ENCODE measurements at regions not wholly inside any gene's neighbourhood (a gene's known extent, or its start where the extent isn't known, plus 50 kb on each side); places are given as distances from the start of the nearest gene placed in this dataset.

GRCh38 chr13:73800011-73800410 is 334.2 kb downstream of the KLF12 start:
- peaks cover 6% of the 10 kb centered on the region for H3K4me1 Mint-ChIP-seq (ENCODE audit: insufficient read depth, unreplicated experiment)
- intact Hi-C loops (cut with micrococcal nuclease): no loop called here
- no peak for DNase-seq (ENCODE audit: unreplicated experiment)
- CTCF ChIA-PET: no interaction called here
- H3K27ac Mint-ChIP-seq (ENCODE audit: low read depth, unreplicated experiment): no peak overlapping the region
- no peaks in the 10 kb centered on the region for H3K36me3 Mint-ChIP-seq (ENCODE audit: insufficient read depth, unreplicated experiment)
- no peak overlapping the region for H3K4me3 Mint-ChIP-seq (ENCODE audit: unreplicated experiment)
- no peaks in the 10 kb centered on the region for H3K27me3 Mint-ChIP-seq (ENCODE audit: insufficient read depth, unreplicated experiment)
- TF ChIP-seq, protein P1, sequence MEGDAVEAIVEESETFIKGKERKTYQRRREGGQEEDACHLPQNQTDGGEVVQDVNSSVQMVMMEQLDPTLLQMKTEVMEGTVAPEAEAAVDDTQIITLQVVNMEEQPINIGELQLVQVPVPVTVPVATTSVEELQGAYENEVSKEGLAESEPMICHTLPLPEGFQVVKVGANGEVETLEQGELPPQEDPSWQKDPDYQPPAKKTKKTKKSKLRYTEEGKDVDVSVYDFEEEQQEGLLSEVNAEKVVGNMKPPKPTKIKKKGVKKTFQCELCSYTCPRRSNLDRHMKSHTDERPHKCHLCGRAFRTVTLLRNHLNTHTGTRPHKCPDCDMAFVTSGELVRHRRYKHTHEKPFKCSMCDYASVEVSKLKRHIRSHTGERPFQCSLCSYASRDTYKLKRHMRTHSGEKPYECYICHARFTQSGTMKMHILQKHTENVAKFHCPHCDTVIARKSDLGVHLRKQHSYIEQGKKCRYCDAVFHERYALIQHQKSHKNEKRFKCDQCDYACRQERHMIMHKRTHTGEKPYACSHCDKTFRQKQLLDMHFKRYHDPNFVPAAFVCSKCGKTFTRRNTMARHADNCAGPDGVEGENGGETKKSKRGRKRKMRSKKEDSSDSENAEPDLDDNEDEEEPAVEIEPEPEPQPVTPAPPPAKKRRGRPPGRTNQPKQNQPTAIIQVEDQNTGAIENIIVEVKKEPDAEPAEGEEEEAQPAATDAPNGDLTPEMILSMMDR (IDR thresholded peaks at IDR 0.05; ENCODE audit: unreplicated experiment): no peak
- no peaks in the 10 kb centered on the region for H3K9me3 Mint-ChIP-seq (ENCODE audit: unreplicated experiment)
- POLR2A ChIA-PET: no interaction called here
- BruUV-seq (replicated peaks): no TSS peak

- no peak overlapping the region for H3K4me3 Mint-ChIP-seq (ENCODE audit: unreplicated experiment)
- no TSS peak for BruUV-seq (replicated peaks)
- H3K9me3 Mint-ChIP-seq (ENCODE audit: unreplicated experiment): no peaks in the 10 kb centered on the region
- intact Hi-C loops (cut with micrococcal nuclease): no loop called here
- POLR2A ChIA-PET: interaction anchor here (0.6 kb wide), 1 partner anchor 58 kb away, joined by 3 read pairs; no protein-coding TSS in a partner anchor
- H3K4me1 Mint-ChIP-seq (ENCODE audit: insufficient read depth, unreplicated experiment): no peaks in the 10 kb centered on the region
- H3K27ac Mint-ChIP-seq (ENCODE audit: low read depth, unreplicated experiment): no peak overlapping the region
- H3K36me3 Mint-ChIP-seq (ENCODE audit: insufficient read depth, unreplicated experiment): peaks cover 2% of the 10 kb centered on the region
- H3K27me3 Mint-ChIP-seq (ENCODE audit: insufficient read depth, unreplicated experiment): no peaks in the 10 kb centered on the region
- CTCF ChIA-PET: no interaction called here
- TF ChIP-seq, protein P1 (IDR thresholded peaks at IDR 0.05; ENCODE audit: unreplicated experiment): no peak
- no peak for DNase-seq (ENCODE audit: unreplicated experiment)
These were observed 339.4 kb downstream of the KLF12 start for GRCh38 chr13:73794755-73795154.

GRCh38 chr13:73793361-73793760 is 340.8 kb downstream of the KLF12 start:
- no peaks in the 10 kb centered on the region for H3K27me3 Mint-ChIP-seq (ENCODE audit: insufficient read depth, unreplicated experiment)
- POLR2A ChIA-PET: no interaction called here

DNA sequence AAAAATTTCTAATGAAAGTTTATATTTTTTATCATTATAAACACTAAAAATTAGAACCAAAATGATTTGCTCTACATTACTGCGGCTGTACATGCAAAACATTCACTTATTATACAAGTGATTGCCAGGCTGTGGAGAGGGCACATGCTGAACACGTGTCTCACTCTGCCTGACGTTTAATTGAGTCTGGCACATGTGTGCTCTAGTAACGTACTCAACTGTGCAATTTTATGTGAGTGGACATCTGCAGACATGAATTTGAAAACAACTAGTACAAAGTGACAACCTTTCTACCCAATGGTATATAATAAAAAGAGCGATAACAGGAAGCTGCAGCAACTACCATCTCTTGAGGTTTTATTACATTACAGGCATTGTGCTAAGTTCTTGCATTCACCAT is 341.4 kb downstream of the KLF12 start:
- no peak for DNase-seq (ENCODE audit: unreplicated experiment)
- TF ChIP-seq, protein P1 (IDR thresholded peaks at IDR 0.05; ENCODE audit: unreplicated experiment): no peak
- no TSS peak for BruUV-seq (replicated peaks)
- H3K4me3 Mint-ChIP-seq (ENCODE audit: unreplicated experiment): no peak overlapping the region
- H3K27me3 Mint-ChIP-seq (ENCODE audit: insufficient read depth, unreplicated experiment): no peaks in the 10 kb centered on the region
- H3K9me3 Mint-ChIP-seq (ENCODE audit: unreplicated experiment): no peaks in the 10 kb centered on the region
- H3K27ac Mint-ChIP-seq (ENCODE audit: low read depth, unreplicated experiment): no peak overlapping the region
- POLR2A ChIA-PET: no interaction called here
- intact Hi-C loops (cut with micrococcal nuclease): no loop called here
- H3K36me3 Mint-ChIP-seq (ENCODE audit: insufficient read depth, unreplicated experiment): peaks cover 5% of the 10 kb centered on the region
- CTCF ChIA-PET: no interaction called here
- H3K4me1 Mint-ChIP-seq (ENCODE audit: insufficient read depth, unreplicated experiment): no peaks in the 10 kb centered on the region

More at GRCh38 chr13:73793361-73793760, 340.8 kb downstream of the KLF12 start:
- H3K4me3 Mint-ChIP-seq (ENCODE audit: unreplicated experiment): no peak overlapping the region
- no TSS peak for BruUV-seq (replicated peaks)
- no peak for DNase-seq (ENCODE audit: unreplicated experiment)
- intact Hi-C loops (cut with micrococcal nuclease): no loop called here
- CTCF ChIA-PET: no interaction called here
- no peak overlapping the region for H3K27ac Mint-ChIP-seq (ENCODE audit: low read depth, unreplicated experiment)
- no peaks in the 10 kb centered on the region for H3K9me3 Mint-ChIP-seq (ENCODE audit: unreplicated experiment)
- H3K36me3 Mint-ChIP-seq (ENCODE audit: insufficient read depth, unreplicated experiment): peaks cover 5% of the 10 kb centered on the region
- TF ChIP-seq, protein P1 (IDR thresholded peaks at IDR 0.05; ENCODE audit: unreplicated experiment): no peak
- H3K4me1 Mint-ChIP-seq (ENCODE audit: insufficient read depth, unreplicated experiment): no peaks in the 10 kb centered on the region
